Testis (tissue), 2 donors: ENCODE measurements at regions not wholly inside any gene's neighbourhood (a gene's known extent, or its start where the extent isn't known, plus 50 kb on each side); places are given as distances from the start of the nearest gene placed in this dataset.

Experiments used
- CTCF ChIP-seq, 3 experiments: fragments of 450-650 bp in 2 of 3; fragments of 200-600 bp in 1 of 3; sonication (generic) in 1 of 3; IDR thresholded peaks; one replicate each; pipeline ENCODE4 v1.5.1; 2016 to 2019; ENCODE audit warnings: antibody characterized with exemption in 3 of 3, mild to moderate bottlenecking in 2 of 3, moderate library complexity in 1 of 3
- POLR2A ChIP-seq: fragments of 450-650 bp; IDR thresholded peaks from one replicate; pipeline ENCODE4 v1.6.1; 2017; ENCODE audit warnings: antibody characterized with exemption, mild to moderate bottlenecking, moderate library complexity

DNA sequence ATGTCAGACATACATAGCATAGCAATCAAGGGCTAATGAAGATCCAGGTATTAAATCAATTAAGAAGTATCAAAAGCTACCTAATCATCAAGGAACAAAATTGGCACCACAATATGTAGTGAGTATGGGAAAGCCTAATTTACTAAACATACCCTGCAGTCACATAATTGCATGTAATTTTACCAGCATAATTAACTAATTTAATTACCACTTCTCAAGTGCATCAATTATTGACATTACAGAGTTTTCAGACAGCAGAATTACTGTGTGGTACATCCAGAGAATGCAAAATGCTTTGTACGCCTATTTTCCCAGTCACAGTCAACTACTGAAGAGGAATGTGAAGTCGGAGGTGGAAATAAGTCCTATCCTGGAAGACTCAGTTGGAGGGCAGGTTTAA is 279.0 kb upstream of the ID4 start:
- TF ChIP-seq CTCF (IDR thresholded peaks at IDR 0.05) (no peak), POLR2A (no peak)
